SU-DHL-6 (cell line): ENCODE measurements at regions not wholly inside any gene's neighbourhood (a gene's known extent, or its start where the extent isn't known, plus 50 kb on each side); places are given as distances from the start of the nearest gene placed in this dataset.

Experiments
- CTCF ChIP-seq: fragments of 200-600 bp; sonication (generic); IDR thresholded peaks from one replicate; pipeline ENCODE4 v1.5.1; 2017; ENCODE audit warnings: antibody characterized with exemption, mild to moderate bottlenecking, low read length, moderate library complexity; ENCODE audit not compliant: insufficient read depth, poor library complexity, severe bottlenecking
- EZH2phosphoT487 ChIP-seq: fragments of 200-600 bp; sonication (generic), shearing (Covaris generic); conservative IDR thresholded peaks from 2 replicates; pipeline ENCODE4 v1.6.1; 2018; ENCODE audit warnings: mild to moderate bottlenecking, antibody characterized with exemption, low read length, moderate library complexity, mixed read lengths

DNA sequence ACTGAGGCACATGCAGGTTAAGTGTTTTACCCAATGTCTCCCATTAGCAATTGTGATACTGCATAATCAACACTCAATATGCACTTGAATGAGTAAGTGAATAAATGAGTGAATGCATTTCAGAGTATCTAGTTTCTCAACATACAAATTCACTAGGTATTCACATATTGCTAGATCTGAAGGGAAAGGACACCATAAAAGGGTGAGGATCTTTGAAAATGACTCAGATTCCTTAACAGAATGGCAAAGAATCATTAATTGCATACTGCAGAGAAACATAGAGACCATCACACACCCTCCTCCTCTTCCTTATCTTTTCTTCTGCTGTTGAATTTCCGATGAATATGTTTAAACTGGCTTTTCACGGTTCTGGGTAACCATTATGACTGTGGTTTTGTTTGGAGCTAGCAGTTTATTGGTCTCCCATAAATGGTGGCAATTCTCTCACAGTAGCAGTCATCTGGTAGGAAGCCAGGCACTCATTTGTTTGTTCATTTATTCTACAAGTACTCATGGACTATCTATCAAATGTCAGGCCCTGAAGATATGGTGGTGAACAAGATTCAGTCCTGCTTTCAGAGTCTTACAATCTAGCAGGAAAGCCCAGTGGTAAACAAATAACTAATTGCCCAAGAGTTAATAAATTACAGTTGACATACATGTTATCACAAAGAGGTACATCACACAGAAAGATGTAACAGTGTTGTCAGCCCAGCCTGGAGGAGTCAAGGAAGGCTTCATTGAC lies 70.2 kb downstream of the LLPH start:
- TF ChIP-seq EZH2phosphoT487 (no peak), CTCF (no peak)
